ENCODE measurements at regions not wholly inside any gene's neighbourhood (a gene's known extent, or its start where the extent isn't known, plus 50 kb on each side); places are given as distances from the start of the nearest gene placed in this dataset.

DNA sequence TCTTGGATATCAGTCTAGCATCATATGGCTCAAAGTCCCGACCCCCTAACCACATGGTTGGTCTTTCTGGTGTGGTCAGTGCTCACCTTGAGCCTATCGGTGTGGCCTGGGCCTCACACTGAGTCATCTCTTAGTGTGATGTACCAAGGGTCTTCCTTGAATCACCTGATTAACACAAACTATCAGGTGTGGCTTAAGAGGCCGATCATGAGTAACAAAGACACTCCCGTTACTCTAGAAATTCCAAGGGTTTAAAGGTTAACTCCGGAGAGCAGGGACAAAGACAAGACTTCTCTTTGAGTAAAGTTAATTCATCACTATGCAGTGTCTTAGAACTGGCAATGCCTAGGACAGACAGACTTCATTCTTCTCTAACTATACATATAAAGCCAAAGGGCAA lies 52.3 kb upstream of the ARMC3 start:
- TF ChIP-seq POLR2A (IDR thresholded peaks at IDR 0.05) (no peak), CTCF (IDR thresholded peaks at IDR 0.05) (no peak), EP300 (IDR thresholded peaks at IDR 0.05) (no peak)
